C4-2B (cell line): ENCODE measurements at regions not wholly inside any gene's neighbourhood (a gene's known extent, or its start where the extent isn't known, plus 50 kb on each side); places are given as distances from the start of the nearest gene placed in this dataset.

Experiments
- CTCF ChIP-seq: fragments of 450-650 bp; conservative IDR thresholded peaks from 2 replicates; pipeline ENCODE4 v1.5.1; 2017; ENCODE audit warnings: mild to moderate bottlenecking
- ZFX ChIP-seq: fragments of 450-650 bp; IDR thresholded peaks from 2 replicates; pipeline ENCODE4 v1.6.1; 2017

GRCh38 chr6:132968419-132968950, 154.1 kb downstream of the RPS12 start:
- TF ChIP-seq CTCF (no peak), ZFX (no peak)
